Activated T-cell treated with anti-CD3 and anti-CD28 coated beads for 4 hours (primary cell): ENCODE measurements at regions not wholly inside any gene's neighbourhood (a gene's known extent, or its start where the extent isn't known, plus 50 kb on each side); places are given as distances from the start of the nearest gene placed in this dataset.

Source experiments
- DNase-seq: peaks from one replicate; pipeline ENCODE4 v3.0.0-alpha.2; 2020

GRCh38 chr16:5704271-5704670 lies 606.7 kb upstream of the EEF2KMT start:
- DNase-seq: no peak

DNA sequence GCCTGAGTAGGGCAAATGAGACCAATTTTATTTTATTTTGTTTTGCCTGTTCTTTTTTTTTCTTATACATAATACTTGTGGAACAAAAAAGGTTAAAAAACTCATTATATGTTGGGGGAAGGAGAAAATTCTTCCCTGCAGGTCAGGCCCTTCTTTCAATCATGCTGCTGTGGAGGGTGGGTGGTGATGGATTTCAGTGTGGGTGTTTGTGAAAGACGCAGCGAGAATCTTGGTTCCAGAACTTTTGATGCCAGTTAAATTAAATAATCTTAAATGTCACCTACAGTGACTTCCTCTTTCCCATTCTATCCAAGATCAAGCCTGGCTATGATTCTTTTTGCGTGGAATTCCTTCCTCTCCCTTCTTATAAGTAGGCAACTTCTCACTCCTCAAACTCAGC lies 595.8 kb upstream of the EEF2KMT start:
- DNase-seq: no peak

- DNase-seq: no peak
Measured at GRCh38 chr16:5681966-5682365, 584.4 kb upstream of the EEF2KMT start.

DNA sequence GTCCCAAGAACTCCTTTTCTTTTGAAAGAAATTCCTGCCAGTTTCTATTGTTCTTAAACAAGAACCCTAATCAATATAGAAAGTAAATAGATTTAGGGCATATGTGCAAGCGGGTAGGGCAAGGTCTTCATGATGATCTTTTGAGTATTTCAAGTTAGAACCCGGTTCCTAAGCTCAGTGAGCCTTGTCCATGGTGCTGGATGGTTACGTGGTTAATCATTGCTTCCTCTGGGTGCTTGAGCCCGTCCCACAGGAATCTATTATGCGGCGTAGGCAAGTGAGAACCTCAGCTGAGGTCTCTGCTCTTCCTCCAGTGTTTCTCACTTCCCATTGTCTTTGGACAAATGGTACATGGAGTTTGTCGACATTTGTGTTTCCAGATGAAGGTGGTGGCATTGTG lies 580.8 kb upstream of the EEF2KMT start:
- DNase-seq: no peak

DNA sequence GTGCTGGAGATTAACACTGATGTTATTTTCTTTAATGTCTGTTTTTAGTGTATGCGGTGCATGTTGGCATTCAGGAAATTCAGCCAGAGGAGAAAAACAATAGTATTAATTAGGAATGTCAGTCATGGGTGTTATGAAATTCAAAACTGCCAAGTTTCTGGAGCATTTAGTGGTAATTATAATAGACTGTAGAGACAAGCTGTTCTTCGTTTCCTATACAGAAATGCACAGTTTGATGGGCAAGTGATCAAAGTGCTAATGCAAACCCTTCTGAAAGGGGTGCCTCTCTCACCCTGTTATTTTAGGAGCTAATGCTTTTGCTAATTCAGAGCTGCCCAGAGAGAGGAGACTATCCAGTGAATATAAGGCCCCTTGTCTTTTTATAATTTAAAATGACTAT lies 573.8 kb upstream of the EEF2KMT start:
- DNase-seq: no peak

DNA sequence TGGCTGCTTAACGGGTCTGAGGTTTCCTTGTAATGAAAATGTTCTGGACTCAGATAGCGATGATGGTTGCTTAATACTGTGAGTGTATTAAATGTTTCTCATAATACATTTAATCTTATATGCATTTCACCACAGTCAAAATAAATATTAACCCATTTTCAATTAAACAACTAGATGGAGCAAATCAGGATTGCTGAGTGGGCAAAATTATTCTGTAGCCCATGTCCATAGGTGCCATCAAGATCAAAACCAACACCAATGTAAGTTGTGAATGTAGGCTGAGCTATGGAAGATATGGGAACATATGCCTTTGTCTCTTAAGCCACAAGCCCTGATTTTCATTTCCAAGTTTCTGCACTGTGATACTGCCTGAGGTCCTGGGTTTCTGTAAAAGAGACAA lies 572.6 kb upstream of the EEF2KMT start:
- no peak for DNase-seq

DNA sequence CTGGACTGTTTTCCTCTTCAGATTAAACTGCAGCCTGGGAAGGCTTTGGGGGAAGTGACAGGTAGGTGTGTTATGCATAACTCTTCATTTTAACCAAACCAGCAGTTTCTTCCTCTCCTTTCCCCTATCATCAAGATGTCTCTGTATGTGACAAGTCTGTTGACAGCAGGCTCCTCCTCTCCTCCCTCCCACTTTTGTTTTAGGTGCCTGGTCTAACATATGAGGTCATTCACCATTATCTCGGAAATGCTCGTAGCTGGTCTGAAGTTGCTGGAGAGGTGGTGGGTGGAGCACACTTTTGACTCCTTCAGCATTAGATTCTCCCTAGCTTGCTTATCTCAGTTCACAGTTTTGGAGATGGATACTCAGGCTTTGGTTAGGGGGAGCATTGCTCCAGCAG lies 571.0 kb upstream of the EEF2KMT start:
- DNase-seq: no peak

DNA sequence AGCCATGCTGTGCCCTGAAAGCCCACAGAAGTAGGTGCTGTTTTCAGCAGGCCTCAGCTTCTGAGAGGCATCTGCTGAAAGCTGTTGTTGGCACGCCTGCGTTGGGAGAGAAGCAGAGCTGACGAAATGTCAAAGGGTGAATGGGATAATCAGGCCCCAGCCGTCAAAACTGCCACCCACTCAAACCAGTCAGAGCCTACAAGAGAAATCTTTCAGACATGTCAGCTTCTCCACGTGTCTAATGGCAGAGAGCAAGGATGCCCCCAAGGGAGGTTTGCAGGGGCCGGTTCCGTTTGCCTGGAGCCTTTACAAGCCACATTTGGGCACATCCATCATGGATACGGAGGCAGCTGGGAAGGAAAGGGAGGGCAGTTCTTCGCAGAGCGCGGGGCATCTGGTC lies 568.2 kb upstream of the EEF2KMT start:
- DNase-seq: no peak

GRCh38 chr16:5653789-5654188 lies 556.2 kb upstream of the EEF2KMT start:
- no peak for DNase-seq

DNA sequence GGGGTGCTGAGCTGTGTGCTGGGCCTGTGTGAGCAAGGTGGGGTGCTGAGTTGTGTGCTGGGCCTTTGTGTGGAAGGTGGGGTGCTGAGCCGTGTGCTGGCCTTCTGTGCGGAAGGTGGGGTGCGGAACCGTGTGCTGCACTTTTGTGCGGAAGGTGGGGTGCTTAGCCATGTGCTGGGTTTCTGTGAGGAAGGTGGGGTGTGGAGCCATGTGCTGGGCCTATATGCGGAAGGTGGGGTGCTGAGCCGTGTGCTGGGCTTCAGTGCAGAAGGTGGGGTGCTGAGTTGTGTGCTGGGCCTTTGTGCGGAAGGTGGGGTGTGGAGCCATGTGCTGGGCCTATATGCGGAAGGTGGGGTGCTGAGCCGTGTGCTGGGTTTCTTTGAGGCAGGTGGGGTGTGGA lies 555.4 kb upstream of the EEF2KMT start:
- no peak for DNase-seq

GRCh38 chr16:5649762-5650743 lies 552.5 kb upstream of the EEF2KMT start:
- no peak for DNase-seq

- DNase-seq: no peak
Measured at GRCh38 chr16:5647051-5647450, 549.5 kb upstream of the EEF2KMT start.

GRCh38 chr16:5643855-5644531 lies 546.4 kb upstream of the EEF2KMT start:
- DNase-seq: no peak

DNA sequence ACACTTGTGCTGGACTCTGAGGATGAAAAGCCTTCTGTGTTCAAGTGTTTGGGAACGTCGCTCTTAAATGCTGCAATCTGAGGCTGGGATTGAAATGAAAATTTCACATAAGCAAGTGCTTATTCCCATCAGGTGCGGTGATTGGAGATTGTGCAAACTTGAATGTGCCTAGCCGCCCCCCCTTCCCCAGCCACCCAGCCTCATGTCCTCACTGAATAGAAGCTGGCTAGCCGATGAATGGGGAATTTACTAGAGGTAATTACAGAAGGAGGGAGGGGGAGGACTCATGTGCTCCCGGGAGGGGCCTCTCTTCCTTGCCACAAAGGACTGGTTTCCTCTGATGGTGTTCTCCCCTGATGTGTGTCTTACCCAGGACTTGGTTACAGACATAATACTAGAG lies 544.8 kb upstream of the EEF2KMT start:
- DNase-seq: no peak

- DNase-seq: no peak
Measured at GRCh38 chr16:5642011-5642410, 544.4 kb upstream of the EEF2KMT start.

- DNase-seq: no peak
Measured at GRCh38 chr16:5640883-5641282, 543.3 kb upstream of the EEF2KMT start.

DNA sequence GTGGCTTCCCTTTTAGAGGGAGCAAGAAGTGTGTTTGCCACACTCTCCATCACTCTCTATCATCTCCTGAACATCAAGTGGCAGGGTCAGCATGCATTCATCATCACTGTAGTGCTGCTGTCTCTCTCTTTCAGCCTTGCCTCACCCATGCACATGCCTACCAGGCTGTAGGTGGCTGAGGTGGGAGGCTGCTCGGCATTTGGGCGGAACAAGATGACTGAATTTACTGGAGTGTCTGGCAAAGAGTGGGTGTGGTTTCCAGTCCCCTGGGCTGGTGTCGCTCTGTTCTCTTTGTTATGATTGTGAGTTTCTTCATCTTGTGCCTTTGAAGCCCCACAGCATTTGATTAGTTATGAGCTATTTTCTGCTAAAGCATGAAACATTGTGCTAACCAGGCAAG lies 541.9 kb upstream of the EEF2KMT start:
- no peak for DNase-seq

DNA sequence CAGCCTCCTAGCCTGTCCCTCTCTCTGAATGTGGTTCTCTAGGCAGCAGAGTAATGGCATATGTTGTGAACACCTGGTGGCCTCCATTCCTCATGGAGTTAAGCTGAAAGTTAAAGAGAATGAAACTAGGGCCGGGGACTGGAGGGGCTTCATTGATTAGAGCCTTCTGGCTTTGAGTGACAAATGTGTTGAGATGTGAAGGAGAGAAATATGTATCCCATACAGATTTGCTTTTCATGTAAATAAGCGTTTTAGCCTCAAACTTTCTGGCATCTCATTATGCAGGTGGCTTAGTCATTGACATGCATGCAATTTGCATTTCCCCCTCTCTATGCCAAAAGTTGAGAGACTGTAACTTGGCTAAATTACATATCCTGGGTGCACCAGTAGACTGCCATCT lies 537.7 kb upstream of the EEF2KMT start:
- DNase-seq: no peak

GRCh38 chr16:5634666-5635180 lies 537.1 kb upstream of the EEF2KMT start:
- no peak for DNase-seq

GRCh38 chr16:5633845-5634440 lies 536.3 kb upstream of the EEF2KMT start:
- no peak for DNase-seq

GRCh38 chr16:5622234-5622884 lies 524.8 kb upstream of the EEF2KMT start:
- DNase-seq: no peak

GRCh38 chr16:5621826-5622225 lies 524.2 kb upstream of the EEF2KMT start:
- no peak for DNase-seq

DNA sequence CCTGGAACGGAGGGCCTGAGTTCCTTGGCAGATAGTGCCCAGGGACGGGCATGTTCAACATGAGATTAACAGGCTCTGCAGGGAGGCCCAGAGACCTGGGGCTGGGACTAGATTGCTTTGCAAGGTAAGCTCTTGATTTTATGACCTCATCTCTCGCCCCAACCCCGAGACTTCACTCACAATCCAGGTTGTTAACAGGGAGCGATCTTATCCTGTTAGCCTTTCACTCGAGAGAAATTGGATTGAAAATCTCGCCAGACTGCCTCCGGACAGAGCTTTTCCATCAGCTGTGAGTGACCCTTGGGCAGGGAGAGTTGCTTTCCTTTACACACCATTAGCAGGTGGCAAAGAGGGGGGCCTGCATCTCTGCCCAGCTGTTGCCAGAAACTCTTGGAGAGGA lies 521.7 kb upstream of the EEF2KMT start:
- DNase-seq: no peak
